ENCODE measurements at regions not wholly inside any gene's neighbourhood (a gene's known extent, or its start where the extent isn't known, plus 50 kb on each side); places are given as distances from the start of the nearest gene placed in this dataset.

GRCh38 chr13:90689111-90689510, 658.4 kb upstream of the MIR17HG start:
- TF ChIP-seq CTCF (IDR thresholded peaks at IDR 0.05), result no peak
- no peak for TF ChIP-seq POLR2A (IDR thresholded peaks at IDR 0.05)

Data from esophagus squamous epithelium (tissue), 4 donors.